HG03064 (cell line): ENCODE measurements at regions not wholly inside any gene's neighbourhood (a gene's known extent, or its start where the extent isn't known, plus 50 kb on each side); places are given as distances from the start of the nearest gene placed in this dataset.

Experiments used
- ATAC-seq: cut with Tn5 transposase; IDR thresholded peaks from one replicate; pipeline ENCODE4 v1.9.1; 2021; ENCODE audit warnings: low read depth; ENCODE audit not compliant: unreplicated experiment

DNA sequence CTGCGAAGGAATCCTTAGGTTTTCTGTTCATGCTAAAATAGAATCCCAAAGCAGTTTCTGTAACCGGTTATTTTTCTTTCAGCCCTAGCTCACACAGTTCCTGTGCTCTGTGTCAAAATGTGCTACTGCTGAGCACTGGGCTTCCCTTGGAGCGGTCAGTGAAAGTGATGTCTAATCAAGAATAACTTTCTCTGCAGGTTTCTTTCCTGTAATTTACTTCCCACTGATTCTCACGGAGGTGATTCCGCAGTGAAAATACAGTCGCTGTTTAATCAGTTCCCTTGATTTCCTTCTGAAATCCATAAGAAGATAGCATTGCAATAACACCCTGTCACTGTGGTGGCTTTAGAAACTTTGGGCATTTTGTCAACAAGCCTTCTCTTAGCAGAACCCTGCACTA, 112.0 kb upstream of the ISL1 start:
- ATAC-seq: no peak

GRCh38 chr5:51273021-51273420, 110.2 kb upstream of the ISL1 start:
- no peak for ATAC-seq

- no peak for ATAC-seq
These were observed 109.4 kb upstream of the ISL1 start for GRCh38 chr5:51273871-51274270.

DNA sequence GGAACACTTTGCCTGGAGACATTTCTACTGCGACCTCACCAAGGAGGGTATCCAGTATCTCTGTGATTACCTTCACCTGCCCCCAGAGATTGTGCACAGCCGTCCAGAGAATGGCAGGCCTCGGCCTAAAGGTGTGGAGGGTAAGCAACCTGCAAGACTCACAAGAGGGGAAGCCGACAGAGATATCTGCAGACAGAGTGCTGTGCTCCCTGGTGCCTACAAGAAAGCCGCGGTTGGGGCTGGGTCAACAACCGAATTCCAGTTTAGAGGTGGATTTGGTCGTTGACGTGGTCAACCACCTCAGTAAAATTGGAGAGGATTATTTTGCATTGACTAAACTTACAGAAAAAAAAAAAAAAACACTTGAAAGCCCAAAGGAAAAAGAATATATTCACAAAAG, 107.8 kb upstream of the ISL1 start:
- no peak for ATAC-seq

DNA sequence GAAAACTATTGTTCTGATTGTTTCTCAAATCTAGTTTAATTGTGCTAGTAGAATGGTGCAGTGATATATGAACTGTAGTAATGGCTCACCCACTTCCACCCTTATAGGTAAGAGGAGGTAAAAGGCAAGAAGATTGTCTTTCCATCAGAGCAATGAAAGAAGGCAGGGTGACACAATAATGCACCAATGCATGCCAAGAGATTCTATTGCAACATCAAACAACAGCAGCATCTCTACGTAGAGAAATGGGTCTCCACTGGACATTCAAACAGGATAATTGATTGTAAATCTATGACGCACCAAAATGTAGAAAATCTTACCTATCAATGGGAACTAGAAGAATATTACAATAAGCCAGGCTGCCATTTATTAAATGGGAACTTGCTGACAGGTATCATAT, 107.0 kb upstream of the ISL1 start:
- ATAC-seq: no peak

DNA sequence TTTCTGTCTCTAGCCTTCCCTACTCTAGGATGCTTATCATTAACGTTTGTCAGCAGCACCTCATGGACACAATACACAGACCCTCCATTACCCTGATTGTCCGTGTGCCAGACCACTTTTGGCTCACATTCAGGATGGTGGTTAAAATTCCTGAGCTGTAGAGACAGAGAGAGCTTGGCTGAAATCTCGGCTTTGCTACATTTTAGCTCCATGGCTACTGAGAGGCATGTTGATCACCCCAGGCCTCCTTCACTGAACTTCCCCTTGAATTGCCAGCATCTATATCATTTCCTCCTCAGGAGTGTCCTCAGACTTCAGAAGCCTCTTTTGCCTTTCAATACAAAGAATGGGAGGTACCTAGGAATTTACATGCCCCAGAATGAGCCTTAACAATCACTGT, 104.7 kb upstream of the ISL1 start:
- no peak for ATAC-seq

- no peak for ATAC-seq
These were observed 103.1 kb upstream of the ISL1 start for GRCh38 chr5:51279983-51280706.

- ATAC-seq: no peak
These were observed 97.2 kb upstream of the ISL1 start for GRCh38 chr5:51286046-51286445.

DNA sequence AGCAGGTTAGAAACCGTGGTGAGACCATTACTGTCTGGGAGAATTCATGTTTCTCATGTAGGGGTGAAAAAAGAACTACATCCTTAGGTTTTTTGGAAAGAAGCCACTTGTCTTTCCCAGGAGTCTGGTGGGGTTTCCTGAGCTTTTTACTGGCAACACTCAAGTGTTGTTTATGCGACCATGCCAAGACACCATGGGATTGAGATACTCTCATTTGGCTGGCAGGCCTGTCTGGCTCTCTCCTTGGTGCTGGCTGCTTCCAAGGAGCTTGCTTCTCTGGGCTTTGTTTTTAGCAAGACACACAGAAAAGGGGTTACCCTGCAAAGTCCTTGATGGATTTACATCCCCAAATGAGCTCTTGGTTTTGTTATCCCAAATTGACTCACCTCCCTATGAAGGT, 80.9 kb upstream of the ISL1 start:
- no peak for ATAC-seq

GRCh38 chr5:51326844-51327243, 56.4 kb upstream of the ISL1 start:
- no peak for ATAC-seq
